Gastrocnemius medialis (tissue), 4 donors: ENCODE measurements at regions not wholly inside any gene's neighbourhood (a gene's known extent, or its start where the extent isn't known, plus 50 kb on each side); places are given as distances from the start of the nearest gene placed in this dataset.

Source experiments
- CTCF ChIP-seq, 5 experiments: fragments of 450-650 bp in 3 of 5; fragments of 200-600 bp in 2 of 5; sonication (generic) in 2 of 5; IDR thresholded peaks in 4 of 5; conservative IDR thresholded peaks in 1 of 5; 1 replicate in 4 of 5; 2 replicates in 1 of 5; pipeline ENCODE4 v1.5.1; 2016 to 2019; ENCODE audit warnings: antibody characterized with exemption in 5 of 5, mild to moderate bottlenecking in 3 of 5, moderate library complexity in 3 of 5
- POLR2A ChIP-seq, 2 donors: fragments of 450-650 bp; IDR thresholded peaks; one replicate each; pipeline ENCODE4 v1.6.1; 2017; ENCODE audit warnings: antibody characterized with exemption in 2 of 2, mild to moderate bottlenecking in 2 of 2, moderate library complexity in 2 of 2

DNA sequence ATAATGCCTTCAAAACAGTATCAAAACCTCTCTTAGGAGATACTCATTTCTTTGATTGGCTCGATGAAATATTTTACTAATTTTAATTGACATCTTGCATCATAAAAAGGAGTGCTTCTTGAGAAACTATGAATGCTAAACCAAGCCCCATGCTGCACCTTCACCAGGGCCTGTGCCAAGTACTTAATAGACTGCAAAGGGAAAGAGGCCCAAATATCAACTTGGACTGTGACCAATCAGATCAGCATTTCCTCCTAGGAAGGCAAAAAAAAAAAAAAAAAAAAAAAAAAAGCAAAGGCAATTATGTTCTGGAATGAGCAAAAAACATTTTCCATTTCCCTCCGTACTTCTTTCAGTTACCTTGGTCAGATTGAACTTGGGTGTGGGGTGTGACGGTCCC lies 253.0 kb upstream of the SOX4 start:
- TF ChIP-seq CTCF (IDR thresholded peaks at IDR 0.05 in 4 of 5, conservative IDR thresholded peaks at IDR 0.05 in 1 of 5), result no peak
- TF ChIP-seq POLR2A (IDR thresholded peaks at IDR 0.05), result no peak
